Stimulated activated CD4-positive, alpha-beta T cell treated with anti-CD3 and anti-CD28 coated beads, Interleukin-12 subunit alpha, Interleukin-12 subunit beta, amount 100 ng/mL, for 48 hours (primary cell): ENCODE measurements at regions not wholly inside any gene's neighbourhood (a gene's known extent, or its start where the extent isn't known, plus 50 kb on each side); places are given as distances from the start of the nearest gene placed in this dataset.
"Not testable (repeated sequence)": the region's sequence is repeated elsewhere in the genome, so short reads cannot be mapped to it uniquely, and the experiment has no call there.

Experiments
- DNase-seq, 3 donors: peaks; one replicate each; pipeline ENCODE4 v3.0.0-alpha.2; 2020; ENCODE audit warnings: low read depth in 2 of 3, low spot score in 1 of 3

DNA sequence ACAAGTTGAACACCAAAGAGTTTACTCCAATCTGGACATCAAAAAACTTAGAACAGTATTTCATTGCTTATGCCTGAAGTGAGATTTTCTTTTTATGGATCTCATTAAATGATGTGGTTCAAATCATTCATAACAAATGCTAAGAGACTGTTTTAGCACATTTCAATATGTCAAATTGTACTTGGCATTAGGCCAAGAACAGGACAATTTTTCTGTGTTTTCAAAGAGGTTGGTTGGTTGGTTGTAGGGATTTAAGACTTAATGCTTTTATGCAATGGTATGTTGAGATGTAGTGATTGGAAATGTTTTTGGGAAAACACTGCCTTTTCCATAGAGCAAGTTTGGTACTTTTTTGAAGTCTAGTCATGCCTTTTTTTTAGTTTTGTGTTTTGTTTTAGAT is 510.4 kb downstream of the ZNF674 start:
- no peak for DNase-seq

DNA sequence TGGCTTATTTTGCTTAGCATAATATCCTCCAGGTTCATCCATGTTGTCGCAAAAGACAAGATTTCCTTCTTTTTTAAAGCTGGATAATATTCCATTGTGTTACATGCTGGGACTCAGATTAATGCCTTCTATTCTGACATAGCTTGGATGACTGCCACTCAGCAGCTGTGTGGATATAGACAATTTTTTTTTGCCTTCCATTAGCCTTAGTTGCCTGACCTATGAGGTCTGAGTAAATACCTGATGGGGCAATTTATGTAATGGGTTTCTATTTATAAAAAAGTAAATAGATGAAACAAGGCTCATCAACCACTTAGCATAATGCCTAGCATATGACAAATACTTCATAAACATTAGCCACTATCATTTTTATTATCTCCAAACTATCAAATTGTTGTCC is 515.4 kb downstream of the ZNF674 start:
- DNase-seq: no peak

DNA sequence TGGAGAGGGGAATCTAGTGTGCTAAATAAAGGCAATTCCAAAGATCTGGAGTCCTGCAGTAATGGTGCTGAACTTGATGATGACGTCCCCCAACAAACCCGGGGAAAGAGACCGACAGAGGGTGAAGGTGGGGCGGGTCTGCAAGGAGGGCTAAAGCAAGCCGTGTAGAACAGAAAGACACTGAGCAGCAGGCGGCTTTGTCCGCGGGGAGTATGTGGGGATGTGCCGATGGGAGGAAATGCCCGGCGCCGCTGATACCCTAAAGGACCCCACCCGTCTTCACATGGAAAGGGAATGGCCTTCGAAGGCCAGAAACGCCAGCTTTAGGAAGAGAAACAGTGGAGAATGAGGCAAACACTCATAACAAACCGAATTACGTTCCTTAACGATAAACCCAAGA is 528.9 kb downstream of the ZNF674 start:
- DNase-seq: no peak

DNA sequence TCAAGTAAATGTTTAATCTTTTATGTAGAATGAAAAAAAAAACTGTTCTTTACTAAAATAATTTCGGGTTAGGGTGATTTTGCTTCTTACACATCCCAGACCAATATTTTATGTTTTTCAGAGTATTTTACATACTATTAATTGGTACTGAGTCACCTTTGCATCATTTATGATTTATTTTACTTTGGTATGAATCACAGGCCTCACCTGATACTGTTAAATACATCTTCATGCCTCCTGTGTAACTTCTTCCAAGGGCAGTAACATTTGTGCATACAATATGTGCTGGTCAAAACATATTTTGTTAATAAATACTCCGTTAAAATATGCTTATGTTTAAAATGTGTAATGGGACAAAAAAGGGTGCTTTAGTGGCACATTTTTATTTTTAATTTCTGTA is 529.6 kb downstream of the ZNF674 start:
- no peak for DNase-seq

DNA sequence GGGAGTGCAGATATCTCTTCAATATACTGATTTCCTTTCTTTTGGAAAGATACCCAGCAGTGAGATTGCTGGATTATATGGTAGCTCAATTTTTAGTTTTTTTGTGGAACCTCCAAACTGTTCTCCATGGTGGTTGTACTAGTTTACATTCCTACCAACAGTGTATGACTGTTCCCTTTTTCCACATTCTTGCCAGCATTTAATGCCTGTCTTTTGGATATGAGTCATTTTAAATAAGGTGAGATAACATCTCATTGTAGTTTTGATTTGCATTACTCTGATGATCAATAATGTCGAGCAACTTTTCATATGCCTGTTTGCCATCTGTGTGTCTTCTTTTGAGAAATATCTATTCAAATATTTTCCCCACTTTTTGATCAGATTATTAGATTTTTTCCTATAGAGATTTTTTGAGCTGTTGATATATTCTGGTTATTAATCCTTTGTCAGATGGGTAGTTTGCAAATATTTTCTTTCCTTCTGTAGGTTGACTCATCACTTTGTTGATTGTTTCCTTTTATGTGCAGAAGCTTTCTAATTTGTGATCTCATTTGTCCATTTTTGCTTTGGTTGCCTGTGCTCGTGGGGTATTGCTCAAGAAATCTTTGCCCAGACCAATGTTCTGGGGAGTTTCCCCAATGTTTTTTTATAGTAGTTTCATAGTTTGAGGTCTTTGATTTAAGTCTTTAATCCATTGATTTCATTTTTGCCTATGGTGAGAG is 552.7 kb downstream of the ZNF674 start:
- no peak for DNase-seq

DNA sequence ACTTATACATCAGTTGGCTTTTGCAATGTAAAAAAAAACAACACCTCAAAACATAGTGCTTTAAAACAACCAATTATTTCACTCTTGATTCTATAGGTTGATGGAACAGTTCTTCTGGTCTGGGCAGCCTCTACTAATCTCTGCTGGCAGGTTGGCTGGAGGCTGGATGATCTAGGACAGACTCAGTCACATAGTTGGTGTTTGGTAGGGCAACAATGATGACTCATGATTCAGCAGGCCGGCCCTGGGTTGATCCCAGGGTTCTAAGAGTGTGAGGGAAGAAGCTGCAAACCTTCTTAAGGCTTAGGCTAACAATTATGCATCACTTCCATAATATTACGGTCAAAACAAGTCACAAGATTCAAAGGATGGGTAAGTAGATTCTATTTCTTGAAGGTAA is 558.2 kb downstream of the ZNF674 start:
- no peak for DNase-seq

DNA sequence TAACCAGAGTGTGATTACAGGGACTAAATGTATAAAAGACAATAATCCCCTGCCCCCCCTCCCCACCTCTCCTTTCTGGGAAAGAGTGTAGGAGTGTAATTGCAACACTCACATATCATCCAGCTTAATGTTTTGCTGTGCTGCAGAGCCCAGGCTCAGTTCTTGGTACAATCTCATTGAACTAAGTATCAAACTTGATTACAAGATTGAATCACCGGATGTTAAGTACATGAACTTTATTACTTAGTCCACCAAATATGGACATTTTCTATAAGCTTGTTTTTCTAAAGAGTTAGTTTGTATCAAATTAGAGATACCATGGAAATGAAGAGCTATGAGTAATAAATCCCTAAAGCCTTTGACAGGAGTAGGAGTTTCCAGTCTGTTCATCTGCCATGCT is 559.1 kb downstream of the ZNF674 start:
- no peak for DNase-seq

DNA sequence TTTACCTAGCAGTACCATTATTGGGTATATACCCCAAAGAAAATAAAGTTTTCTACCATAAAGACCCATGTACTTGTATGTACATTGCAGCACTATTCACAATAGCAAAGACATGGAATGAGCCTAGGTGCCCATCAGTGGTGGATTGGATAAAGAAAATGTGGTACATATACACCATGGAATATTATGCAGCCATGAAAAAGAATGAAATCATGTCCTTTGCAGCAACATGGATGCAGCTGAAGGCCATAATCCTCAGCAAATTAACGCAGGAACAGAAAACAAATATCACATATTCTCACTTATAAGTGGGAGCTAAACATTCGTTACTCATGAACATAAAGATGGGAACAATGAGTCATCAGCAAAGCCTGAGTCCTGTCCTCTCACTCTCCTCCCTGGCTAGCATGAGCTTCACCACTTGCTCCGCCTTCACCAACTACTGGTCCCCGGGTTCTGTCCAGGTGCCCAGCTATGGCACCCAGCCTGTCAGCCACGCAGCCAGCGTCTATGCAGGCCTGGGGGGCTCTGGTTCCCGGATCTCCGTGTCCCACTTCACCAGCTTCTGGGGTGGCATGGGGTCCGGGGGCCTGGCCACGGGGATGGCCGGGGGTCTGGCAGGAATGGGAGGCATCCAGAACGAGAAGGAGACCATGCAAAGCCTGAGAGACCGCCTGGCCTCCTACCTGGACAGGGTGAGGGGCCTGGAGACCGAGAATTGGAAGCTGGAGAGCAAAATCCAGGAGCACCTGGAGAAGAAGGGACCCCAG is 562.1 kb downstream of the ZNF674 start:
- DNase-seq: not testable (repeated sequence)

DNA sequence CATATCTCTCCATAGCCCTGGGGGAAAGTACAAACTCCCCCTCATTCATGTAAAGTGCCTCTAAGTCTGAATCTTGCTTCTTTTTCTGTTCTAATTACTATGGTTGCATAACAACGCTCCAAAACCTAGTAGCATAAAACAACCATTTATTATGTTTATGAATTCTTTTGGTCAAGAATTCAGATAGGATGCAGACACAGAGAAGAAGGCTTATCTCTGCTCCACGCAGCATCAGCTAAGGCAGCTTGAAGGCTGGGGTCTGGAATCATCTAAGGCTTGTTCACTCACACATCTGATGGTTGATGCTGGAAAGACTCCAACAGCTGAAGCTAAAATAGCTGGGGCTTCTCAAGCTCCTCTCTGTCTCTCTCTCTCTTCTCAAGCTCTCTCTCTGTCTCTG is 564.5 kb downstream of the ZNF674 start:
- DNase-seq: no peak

DNA sequence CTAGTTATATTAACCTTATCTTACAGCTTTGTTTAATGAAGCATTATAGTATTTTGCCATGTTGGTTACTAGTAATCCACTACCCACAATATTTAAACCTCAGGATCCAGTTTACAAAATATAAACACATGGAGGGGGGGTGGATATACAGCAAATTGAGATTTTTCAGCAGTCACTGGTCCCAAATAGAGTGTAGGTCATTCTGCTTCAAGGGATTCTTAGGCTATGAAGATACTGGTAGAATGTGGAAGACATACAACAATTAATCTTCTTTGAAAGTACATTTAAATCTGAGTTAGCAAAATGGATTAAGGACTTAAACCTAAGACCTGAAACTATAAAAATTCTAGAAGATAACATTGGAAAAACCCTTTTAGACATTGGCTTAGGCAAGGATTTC is 569.6 kb downstream of the ZNF674 start:
- DNase-seq: no peak

DNA sequence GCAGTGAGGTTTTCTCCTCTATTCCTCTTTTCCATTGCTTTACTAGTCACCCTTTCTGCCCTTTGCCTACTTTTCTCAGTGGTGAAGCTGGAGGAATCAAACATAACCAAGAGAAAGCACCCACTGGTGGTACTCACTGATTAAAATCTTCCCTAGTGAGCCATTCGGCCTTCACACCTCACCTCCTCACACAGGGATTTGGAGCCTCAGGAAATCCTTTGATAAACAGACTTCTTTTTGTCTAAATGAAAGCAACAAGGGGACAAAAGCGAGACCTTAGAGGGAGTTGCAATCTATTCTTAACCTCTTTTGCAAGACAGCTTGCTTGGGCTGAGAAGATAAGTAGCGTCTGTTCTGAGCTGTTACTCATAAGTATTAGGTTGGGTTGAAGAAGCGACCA is 572.6 kb downstream of the ZNF674 start:
- DNase-seq: no peak

DNA sequence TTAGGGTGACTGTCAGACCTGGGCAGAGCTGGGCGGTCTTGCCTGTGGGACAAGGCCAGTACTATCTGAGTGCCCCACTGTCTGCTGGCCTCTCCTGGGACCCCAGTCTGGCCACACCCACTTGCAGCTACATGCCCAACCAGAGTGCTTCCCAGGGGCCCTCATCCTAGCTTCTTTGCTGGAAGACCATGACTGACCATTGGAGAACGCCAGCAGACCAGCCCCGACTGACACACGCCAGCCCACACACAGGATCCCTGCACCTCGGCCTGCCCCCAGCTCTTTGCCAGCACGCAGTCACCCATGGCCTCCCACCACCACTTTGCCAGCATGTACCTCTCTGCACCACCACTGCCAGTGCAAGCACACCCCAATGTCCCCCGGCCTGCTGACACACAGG is 585.7 kb downstream of the ZNF674 start:
- no peak for DNase-seq

DNA sequence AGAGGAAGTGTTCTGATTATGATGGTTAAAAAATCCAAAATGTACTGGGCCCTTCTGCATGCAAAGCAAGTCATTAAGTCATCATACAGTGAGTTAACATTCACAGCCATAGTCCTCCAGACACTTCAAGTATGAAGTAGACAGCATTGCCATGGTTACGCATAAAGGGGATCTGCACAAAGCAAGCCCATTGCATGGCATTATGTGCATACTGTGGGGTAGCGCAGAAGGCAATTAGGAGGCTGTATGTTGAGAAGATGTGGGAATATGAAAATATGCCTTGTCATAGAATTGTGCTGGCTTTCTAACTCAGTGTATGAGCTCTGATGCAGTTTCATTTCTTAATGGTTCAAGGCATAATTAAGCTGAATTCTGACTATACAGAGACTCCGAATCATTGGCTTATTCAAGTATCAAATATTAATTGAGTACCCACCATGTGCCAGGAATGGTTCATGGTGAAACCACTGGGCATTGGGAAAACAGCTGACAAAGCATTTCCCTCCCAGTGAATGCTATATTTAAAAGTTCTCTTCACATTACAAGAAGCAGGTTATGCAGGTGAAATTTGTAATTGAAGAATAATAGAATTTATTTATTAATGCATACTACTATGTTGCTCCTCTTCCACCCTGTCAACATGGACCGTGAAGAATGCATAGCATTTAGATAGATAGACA is 588.9 kb downstream of the ZNF674 start:
- DNase-seq: no peak

DNA sequence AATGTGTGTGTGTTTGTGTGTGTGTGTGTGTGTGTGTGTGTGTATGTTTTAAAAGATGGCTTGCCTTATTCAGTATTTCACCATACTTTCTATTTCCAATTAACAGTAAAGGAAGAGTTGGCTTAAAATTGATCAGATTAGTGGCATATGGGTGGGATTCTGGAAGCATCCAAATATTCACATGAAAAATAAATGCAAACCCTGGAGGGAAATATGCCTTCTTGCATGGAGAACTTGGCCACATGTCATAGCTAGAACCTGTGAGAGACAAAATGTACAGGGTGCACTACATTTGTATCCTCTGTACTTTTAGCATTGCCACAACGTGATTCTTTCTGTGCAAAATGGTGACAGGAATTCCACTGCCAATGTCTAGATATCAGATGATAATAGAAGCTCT is 589.6 kb downstream of the ZNF674 start:
- no peak for DNase-seq

DNA sequence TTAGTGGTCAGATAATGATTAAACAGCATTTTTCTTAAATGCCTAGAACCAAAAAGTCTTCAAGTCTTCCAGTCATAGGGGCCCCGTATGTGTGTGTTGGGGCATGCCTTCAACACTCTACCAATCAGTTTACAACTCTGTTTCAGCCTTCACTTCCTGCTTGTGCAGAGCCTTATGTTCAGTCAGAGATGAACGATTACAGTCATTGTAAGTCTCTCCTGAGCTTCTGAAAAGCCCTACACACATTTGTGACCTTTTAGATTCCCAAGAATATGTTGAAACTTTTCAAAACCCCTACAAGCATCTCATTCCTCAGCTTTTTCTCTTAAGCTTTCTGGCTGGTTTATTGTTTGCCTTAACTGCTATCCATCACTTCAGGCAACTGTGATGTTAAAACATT is 591.2 kb downstream of the ZNF674 start:
- no peak for DNase-seq

DNA sequence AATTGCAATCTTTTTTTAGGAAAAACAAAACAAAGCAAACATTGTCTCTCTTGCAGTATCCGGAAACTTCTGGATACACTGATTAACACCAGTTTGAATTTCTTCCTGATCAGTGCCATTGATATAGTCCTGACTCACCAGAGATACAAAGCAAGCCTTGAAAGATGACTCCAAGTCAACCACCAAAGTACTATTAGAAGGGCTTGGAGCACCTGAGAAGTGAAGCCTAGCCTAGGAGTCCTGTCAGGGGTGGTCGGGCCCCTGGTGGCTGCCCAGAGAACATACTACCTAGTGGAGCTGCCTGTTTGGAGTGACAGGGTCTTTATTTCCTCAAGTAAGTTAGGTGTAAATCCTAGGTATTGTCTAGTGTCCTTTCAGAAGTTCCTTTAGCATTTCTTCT is 593.2 kb downstream of the ZNF674 start:
- no peak for DNase-seq

DNA sequence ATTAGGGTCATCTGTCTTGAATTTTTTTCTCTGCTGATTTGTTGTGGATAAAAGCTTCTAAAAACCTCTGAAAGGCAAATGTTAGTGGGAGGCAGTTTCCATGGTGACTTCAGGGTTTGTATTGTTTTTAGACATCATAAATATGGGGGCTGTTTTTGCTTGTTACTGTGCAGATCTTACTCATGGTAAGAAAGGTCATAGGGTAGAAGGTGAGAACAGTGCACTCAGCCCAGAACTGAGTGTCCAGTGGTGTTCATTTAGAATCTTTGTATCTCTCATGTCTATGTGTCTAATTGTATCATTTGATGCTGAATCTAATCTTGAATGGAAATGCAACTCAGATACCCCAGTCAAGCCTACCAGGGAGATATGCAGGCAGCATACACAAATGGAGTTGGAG is 609.8 kb downstream of the ZNF674 start:
- no peak for DNase-seq

DNA sequence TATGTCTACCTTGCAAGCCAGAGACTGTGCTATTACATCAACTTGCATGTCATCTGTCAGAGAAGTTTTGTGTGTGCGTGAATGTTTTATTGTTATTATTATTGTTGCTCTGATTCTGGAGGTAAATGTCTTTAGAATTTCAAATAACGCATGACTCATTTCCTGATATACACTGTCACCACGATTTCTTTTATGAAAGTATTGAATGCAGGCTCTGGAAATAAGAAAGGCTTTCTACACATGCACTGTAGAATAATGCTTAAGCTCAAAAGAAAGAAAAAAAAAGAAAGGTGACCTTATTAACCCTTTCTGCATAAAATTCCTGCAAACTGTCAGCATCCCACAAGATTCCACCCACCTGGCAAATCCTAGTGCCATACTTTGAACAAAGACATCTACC is 632.9 kb downstream of the ZNF674 start:
- no peak for DNase-seq

DNA sequence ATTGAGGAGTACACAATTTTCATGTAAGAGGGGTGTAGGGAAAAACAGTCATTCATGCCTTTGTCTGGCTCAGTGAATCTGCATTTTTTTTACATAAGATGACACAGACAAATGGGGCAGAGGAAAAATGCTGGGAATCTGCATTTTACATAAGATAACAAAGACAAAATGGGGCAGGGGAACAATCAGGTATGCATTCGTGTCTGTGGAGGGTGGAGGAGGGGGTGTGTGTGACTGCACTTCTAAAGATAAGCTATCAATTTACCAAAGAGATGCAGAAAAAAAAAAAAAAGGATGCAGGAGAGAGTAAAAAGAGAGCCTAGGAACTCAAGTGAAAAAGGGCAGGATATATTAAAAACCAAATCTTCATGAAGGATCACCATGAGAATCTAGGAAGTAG is 637.4 kb downstream of the ZNF674 start:
- no peak for DNase-seq

DNA sequence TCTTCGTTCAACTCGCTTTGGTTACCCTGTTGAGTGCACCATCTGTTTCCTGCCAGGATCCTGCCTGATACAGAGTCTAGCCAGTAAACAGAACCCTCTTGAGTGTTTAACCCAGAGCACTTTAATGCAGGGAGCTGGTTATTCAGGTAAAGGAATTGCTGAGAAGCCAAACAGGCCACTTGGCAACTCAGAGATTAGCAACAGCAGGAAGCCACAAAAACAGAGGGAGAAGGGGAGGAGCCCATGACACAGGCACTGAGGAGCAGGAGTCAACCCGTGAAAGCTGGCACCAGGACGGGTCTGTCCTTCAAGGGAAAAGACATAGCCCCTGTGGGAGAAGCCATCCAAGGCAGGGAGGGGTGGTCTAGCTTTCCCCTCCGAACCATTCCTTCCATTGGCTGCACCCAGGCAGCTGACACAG is 641.4 kb downstream of the ZNF674 start:
- DNase-seq: no peak

DNA sequence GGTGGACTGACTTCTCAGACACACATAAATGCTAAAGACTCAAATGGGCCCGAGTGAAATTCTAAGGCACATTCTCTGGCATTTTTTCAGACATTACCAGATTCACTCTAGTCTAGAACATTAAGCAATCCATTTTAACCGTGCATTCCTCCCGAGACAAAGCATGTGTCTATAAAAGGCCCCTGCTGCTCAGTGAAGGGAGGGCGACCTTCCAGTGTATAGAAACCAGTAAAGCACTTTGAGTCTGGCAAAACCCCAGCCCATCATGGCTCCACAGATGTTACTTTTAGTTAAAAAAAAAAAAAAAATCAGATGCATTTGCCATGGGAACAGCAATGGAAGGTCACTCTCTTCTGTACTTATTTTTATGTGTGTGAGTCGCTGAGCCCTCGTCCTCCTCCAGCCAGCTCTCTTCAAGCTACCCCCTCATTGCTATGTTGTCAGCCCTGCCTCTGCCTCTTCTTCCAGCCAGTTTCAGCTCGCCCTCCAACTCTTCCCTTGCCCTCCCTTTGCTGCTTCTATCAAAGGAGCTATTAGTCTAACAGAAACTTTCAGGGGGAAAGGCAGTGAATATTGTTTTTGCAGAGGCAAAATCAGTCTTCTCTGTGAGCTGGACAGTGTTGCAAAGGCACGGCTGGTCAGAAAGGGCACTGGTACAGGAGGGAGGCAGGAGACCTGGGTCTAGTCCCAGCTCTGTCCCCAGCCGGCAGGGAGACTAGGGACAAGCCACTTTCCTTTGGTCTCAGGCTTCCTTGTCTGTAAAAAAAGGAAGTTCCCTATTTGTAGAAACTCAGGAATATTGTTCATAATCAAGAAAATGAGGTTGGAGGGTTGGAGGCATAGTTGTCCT is 644.2 kb downstream of the ZNF674 start:
- no peak for DNase-seq
